WERI-Rb-1 (cell line): ENCODE measurements at regions not wholly inside any gene's neighbourhood (a gene's known extent, or its start where the extent isn't known, plus 50 kb on each side); places are given as distances from the start of the nearest gene placed in this dataset.
A peak's percentile ranks its signal among the peaks of the same experiment; 100 is the strongest.
"Not testable (repeated sequence)": the region's sequence is repeated elsewhere in the genome, so short reads cannot be mapped to it uniquely, and the experiment has no call there.

Experiments
- DNase-seq: peaks from one replicate; pipeline ENCODE4 v3.0.0-alpha.2; 2020
- H3K27ac ChIP-seq: fragments of 250-450 bp; sonication (Bioruptor Pico); 2 replicates; pipeline ENCODE4 v1.5.1; 2020; ENCODE audit warnings: mild to moderate bottlenecking, moderate library complexity
- H3K27me3 ChIP-seq: fragments of 250-450 bp; sonication (Bioruptor Pico); 2 replicates; pipeline ENCODE4 v1.5.1; 2021; ENCODE audit warnings: mild to moderate bottlenecking, low read depth, moderate library complexity; ENCODE audit not compliant: insufficient read depth, severe bottlenecking
- H3K36me3 ChIP-seq: fragments of 250-450 bp; sonication (Bioruptor Pico); 2 replicates; pipeline ENCODE4 v1.5.1; 2020; ENCODE audit warnings: mild to moderate bottlenecking, moderate library complexity
- H3K4me3 ChIP-seq: 2 replicates; pipeline ENCODE4 v1.5.1; 2011; ENCODE audit warnings: low read depth, mild to moderate bottlenecking, control low read depth, low read length
- H3K9me3 ChIP-seq: fragments of 250-450 bp; sonication (Bioruptor Pico); 2 replicates; pipeline ENCODE4 v1.5.1; 2021; ENCODE audit warnings: mild to moderate bottlenecking, moderate library complexity; ENCODE audit not compliant: severe bottlenecking
- CTCF ChIP-seq: IDR thresholded peaks from 2 replicates; pipeline ENCODE4 v1.5.1; 2011; ENCODE audit warnings: low read depth, mild to moderate bottlenecking, control low read depth, inconsistent platforms, low read length

GRCh38 chr4:27678027-27678426 is 817.4 kb downstream of the STIM2 start:
- Histone ChIP-seq H3K27me3 (no peaks in the 10 kb centered on the region), H3K27ac (no peak overlapping the region), H3K4me3 (no peak overlapping the region), H3K36me3 (no peaks in the 10 kb centered on the region), H3K9me3 (no peaks in the 10 kb centered on the region)
- TF ChIP-seq CTCF = no peak
- no peak for DNase-seq

DNA sequence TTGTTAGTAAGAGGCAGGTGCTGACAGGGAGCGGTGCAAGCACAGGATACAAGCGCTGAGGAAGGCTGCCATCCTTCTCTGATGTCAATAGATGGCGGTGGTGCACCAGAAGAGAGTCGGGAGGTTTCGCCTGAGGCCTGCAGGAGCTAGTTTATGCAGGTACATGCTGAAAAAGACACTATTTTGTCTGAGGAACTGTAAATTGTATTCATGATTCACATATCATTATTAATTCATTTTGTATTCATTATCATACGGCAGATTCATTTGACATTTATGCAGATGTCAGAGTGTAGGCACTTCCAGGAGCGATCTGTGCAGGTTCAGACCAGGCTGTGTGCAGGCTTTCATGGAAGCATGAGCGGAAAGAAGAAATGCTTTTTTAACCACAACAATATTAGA is 824.0 kb downstream of the STIM2 start:
- Histone ChIP-seq H3K27me3 (no peaks in the 10 kb centered on the region), H3K27ac (no peak overlapping the region), H3K9me3 (no peaks in the 10 kb centered on the region), H3K4me3 (no peak overlapping the region), H3K36me3 (no peaks in the 10 kb centered on the region)
- TF ChIP-seq CTCF = peak; percentile 92
- DNase-seq = peak; percentile 77

DNA sequence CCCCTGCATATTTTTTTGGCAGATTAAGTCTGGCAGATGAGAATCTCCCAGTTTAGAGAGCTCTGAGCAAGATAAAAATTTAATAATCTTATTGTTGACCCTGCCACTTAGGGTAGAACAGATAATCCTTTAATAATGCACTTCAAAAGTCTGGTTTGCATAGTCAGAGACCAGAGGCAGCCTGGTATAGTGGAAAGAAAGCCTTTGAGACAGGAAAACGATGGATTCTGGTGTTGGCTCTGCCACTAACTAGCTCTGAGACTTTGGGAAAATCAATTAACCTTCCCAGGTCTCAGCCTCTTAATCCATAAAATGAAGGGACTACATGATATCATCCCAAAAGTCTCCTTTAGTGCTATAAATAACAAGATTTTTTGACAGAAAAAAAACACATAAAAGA is 824.5 kb downstream of the STIM2 start:
- Histone ChIP-seq H3K27me3 (no peaks in the 10 kb centered on the region), H3K4me3 (no peak overlapping the region), H3K27ac (no peak overlapping the region), H3K36me3 (no peaks in the 10 kb centered on the region), H3K9me3 (no peaks in the 10 kb centered on the region)
- DNase-seq = no peak
- no peak for TF ChIP-seq CTCF

- H3K27ac ChIP-seq = no peak overlapping the region
- H3K27me3 ChIP-seq = no peaks in the 10 kb centered on the region
- no peak overlapping the region for H3K4me3 ChIP-seq
- TF ChIP-seq CTCF = no peak
- DNase-seq = no peak
- no peaks in the 10 kb centered on the region for H3K36me3 ChIP-seq
- H3K9me3 ChIP-seq = no peaks in the 10 kb centered on the region
Measured at GRCh38 chr4:27685947-27686346, 825.3 kb downstream of the STIM2 start.

- peak; percentile 29 for DNase-seq
- no peak overlapping the region for H3K27ac ChIP-seq
- H3K9me3 ChIP-seq = no peaks in the 10 kb centered on the region
- no peak overlapping the region for H3K4me3 ChIP-seq
- no peaks in the 10 kb centered on the region for H3K27me3 ChIP-seq
- no peaks in the 10 kb centered on the region for H3K36me3 ChIP-seq
- peak; percentile 82 for TF ChIP-seq CTCF
Measured at GRCh38 chr4:27692158-27692557, 831.5 kb downstream of the STIM2 start.

DNA sequence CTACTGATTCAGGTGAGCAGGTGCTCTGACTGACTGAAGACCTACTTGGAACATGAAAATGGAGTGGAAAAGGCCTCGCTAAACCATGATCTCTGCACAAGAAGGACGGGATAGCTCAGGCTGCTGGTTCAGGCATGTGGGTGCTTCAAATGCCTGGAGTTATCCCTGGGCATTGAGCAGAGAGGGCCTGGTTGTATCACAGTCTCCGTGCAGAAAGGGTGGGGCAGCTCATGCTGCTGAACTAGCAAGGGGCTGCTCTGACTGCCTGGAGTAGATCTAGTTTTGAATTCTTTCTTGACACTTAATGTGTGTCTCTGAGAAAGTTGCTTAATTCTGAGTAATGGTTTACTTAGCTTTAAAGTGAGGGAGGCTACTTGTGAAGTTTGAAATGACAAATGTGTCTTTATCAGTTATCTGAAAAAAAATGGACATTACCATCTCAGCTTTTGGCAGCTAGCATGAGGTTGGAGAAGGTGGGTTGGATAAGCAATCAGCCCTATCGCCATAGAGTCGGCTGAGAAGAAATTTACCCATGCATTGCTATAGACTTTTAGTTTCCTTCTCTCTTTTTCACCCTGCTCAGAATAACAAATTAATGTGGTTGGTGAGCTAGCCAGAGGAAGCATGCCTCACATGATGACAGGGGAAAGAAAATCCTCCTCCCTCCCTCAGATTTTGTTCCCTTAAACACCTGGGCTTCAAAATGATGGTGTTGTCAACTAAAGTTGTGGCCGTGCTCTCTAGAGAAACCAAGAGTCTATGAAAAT is 832.4 kb downstream of the STIM2 start:
- no peaks in the 10 kb centered on the region for H3K9me3 ChIP-seq
- H3K36me3 ChIP-seq = no peaks in the 10 kb centered on the region
- no peak overlapping the region for H3K27ac ChIP-seq
- no peak for DNase-seq
- H3K4me3 ChIP-seq = no peak overlapping the region
- TF ChIP-seq CTCF = no peak
- H3K27me3 ChIP-seq = no peaks in the 10 kb centered on the region

DNA sequence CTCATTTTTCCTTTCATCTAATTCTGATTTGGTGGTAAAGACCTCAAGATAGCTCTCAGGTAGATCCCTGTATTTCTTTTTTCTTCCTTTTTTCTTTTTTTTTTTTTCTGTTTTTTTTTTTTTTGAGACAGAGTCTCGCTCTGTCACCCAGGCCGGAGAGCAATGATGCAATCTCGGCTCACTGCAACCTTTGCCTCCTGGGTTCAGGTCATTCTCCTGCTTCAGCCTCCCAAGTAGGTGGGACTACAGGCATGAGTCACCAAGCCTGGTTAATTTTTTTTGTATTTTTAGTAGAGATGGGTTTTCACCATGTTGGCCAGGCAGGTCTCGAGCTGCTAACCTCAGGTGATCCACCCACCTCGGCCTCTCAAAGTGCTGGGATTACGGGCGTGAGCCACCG is 835.6 kb downstream of the STIM2 start:
- not testable (repeated sequence) for H3K27ac ChIP-seq, H3K4me3 ChIP-seq, H3K27me3 ChIP-seq, H3K9me3 ChIP-seq, DNase-seq, H3K36me3 ChIP-seq
